Gastroesophageal sphincter (tissue), 3 donors: ENCODE measurements at regions not wholly inside any gene's neighbourhood (a gene's known extent, or its start where the extent isn't known, plus 50 kb on each side); places are given as distances from the start of the nearest gene placed in this dataset.

Experiments used
- POLR2A ChIP-seq, 2 donors: fragments of 450-650 bp; IDR thresholded peaks; one replicate each; pipeline ENCODE4 v1.6.1; 2017; ENCODE audit warnings: antibody characterized with exemption in 2 of 2, mild to moderate bottlenecking in 2 of 2, moderate library complexity in 1 of 2
- POLR2AphosphoS5 ChIP-seq: sonication (generic); formaldehyde crosslinking; IDR thresholded peaks from one replicate; pipeline ENCODE4 v1.6.1; 2017; ENCODE audit warnings: antibody characterized with exemption
- TF ChIP-seq, protein P1 (sequence below), 4 experiments: fragments of 200-600 bp in 2 of 4; fragments of 450-650 bp in 2 of 4; sonication (generic) in 1 of 4; IDR thresholded peaks; one replicate each; pipeline ENCODE4 v1.5.1; 2017 to 2019; ENCODE audit warnings: antibody characterized with exemption in 4 of 4, mild to moderate bottlenecking in 2 of 4, moderate library complexity in 2 of 4

DNA sequence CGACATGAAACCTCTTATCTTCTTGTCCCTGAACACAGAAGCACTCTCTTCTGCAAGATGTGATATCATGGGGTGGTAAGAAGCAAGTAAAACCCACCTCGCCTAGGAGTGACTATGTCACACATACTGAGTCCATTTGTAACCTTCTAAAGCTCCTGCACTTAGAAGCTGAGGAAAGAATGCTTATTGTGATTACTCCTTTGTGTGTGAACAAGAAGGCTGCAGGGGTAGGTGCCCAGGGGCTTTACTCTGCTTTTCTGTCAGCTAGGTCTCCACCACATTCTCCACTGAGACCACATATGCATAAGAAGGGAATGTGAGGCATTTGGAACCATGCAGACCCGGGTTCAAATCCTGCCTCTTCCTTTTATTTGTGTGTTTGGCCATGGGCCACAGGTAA, 144.3 kb downstream of the DMRTA2 start:
- no peak for TF ChIP-seq POLR2AphosphoS5
- TF ChIP-seq, protein P1, sequence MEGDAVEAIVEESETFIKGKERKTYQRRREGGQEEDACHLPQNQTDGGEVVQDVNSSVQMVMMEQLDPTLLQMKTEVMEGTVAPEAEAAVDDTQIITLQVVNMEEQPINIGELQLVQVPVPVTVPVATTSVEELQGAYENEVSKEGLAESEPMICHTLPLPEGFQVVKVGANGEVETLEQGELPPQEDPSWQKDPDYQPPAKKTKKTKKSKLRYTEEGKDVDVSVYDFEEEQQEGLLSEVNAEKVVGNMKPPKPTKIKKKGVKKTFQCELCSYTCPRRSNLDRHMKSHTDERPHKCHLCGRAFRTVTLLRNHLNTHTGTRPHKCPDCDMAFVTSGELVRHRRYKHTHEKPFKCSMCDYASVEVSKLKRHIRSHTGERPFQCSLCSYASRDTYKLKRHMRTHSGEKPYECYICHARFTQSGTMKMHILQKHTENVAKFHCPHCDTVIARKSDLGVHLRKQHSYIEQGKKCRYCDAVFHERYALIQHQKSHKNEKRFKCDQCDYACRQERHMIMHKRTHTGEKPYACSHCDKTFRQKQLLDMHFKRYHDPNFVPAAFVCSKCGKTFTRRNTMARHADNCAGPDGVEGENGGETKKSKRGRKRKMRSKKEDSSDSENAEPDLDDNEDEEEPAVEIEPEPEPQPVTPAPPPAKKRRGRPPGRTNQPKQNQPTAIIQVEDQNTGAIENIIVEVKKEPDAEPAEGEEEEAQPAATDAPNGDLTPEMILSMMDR (IDR thresholded peaks at IDR 0.05): no peak
- TF ChIP-seq POLR2A (IDR thresholded peaks at IDR 0.05): no peak
